ENCODE measurements at regions not wholly inside any gene's neighbourhood (a gene's known extent, or its start where the extent isn't known, plus 50 kb on each side); places are given as distances from the start of the nearest gene placed in this dataset.

GRCh38 chr11:134008634-134009071 is 51.9 kb upstream of the IGSF9B start:
- TF ChIP-seq TFCP2L1 (CRISPR knock-in tag; IDR thresholded peaks at IDR 0.05) (no peak), MYC (IDR thresholded peaks at IDR 0.05; ENCODE audit: borderline replicate concordance, low read length) (no peak), ZSCAN20 (CRISPR knock-in tag; IDR thresholded peaks at IDR 0.05) (no peak)
- no peaks in the 10 kb centered on the region for H3K4me1 ChIP-seq
- H3K4me2 ChIP-seq, result no peak overlapping the region
- no peak for ATAC-seq
- POLR2A ChIA-PET, result no interaction called here
- H3K4me3 ChIP-seq, result no peak overlapping the region
- no peaks in the 10 kb centered on the region for H3K9me3 ChIP-seq
- no peak for DNase-seq (ENCODE audit: low read depth in 1 of 2, low spot score in 1 of 2)
- FAIRE-seq, result no peak
- CTCF ChIA-PET, result no interaction called here
- 0% methylated on average over 2 of the region's 4 CpGs for WGBS (ENCODE audit: missing lambda C conversion rate)
- no peak overlapping the region for H3K27ac ChIP-seq

DNA sequence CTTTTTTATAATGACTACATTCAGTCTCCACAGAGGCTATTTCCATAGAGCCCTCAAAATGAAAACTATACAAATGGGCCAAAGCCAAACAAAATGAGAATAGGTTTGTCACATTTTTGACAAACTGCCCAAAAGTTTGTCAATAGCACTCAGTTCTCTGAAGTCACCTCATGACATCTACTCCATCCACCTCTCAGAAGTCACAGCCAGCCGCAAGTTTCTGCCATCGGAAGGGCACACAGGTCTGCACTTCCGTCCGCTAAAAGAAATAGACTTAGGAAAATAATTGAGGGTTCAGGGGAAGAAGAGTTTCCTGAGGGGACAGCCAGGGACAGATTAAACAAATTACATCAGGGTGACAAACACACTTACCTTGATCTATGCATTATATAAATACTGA is 55.4 kb upstream of the JAM3 start:
- Histone ChIP-seq H3K27ac (no peak overlapping the region), H3K4me3 (no peak overlapping the region), H3K4me2 (no peak overlapping the region), H3K9me3 (no peaks in the 10 kb centered on the region), H3K4me1 (no peaks in the 10 kb centered on the region)
- 59% methylated on average over 4 of the region's 4 CpGs for WGBS (ENCODE audit: missing lambda C conversion rate)
- ATAC-seq (no peak), DNase-seq (ENCODE audit: low read depth in 1 of 2, low spot score in 1 of 2) (no peak), FAIRE-seq (no peak)
- ChIA-PET POLR2A (no interaction called here), CTCF (no interaction called here)
- TF ChIP-seq MAX (IDR thresholded peaks at IDR 0.05) (no peak), NPAS2 (CRISPR knock-in tag; IDR thresholded peaks at IDR 0.05; ENCODE audit: borderline replicate concordance) (no peak), RARB (CRISPR knock-in tag; IDR thresholded peaks at IDR 0.05) (no peak), HDAC2 (IDR thresholded peaks at IDR 0.05) (no peak), TP53 (CRISPR knock-in tag; IDR thresholded peaks at IDR 0.05) (no peak)

GRCh38 chr11:134014511-134014910 is 54.4 kb upstream of the JAM3 start:
- Histone ChIP-seq H3K4me1 (no peaks in the 10 kb centered on the region), H3K9me3 (no peaks in the 10 kb centered on the region), H3K4me3 (no peak overlapping the region), H3K27ac (no peak overlapping the region), H3K4me2 (no peak overlapping the region)
- FAIRE-seq, result no peak
- 11% methylated on average over 5 of the region's 5 CpGs for WGBS (ENCODE audit: missing lambda C conversion rate)
- no peak for DNase-seq (ENCODE audit: low read depth in 1 of 2, low spot score in 1 of 2)
- no peak for ATAC-seq
- ChIA-PET CTCF (no interaction called here), POLR2A (no interaction called here)
- TF ChIP-seq JUNB (IDR thresholded peaks at IDR 0.05) (no peak), EHMT2 (IDR thresholded peaks at IDR 0.05; ENCODE audit: low read depth) (no peak), HOXA7 (CRISPR knock-in tag; IDR thresholded peaks at IDR 0.05) (no peak), POLR2A (IDR thresholded peaks at IDR 0.05; ENCODE audit: low read length) (no peak), SREBF2 (IDR thresholded peaks at IDR 0.05) (no peak)
- TF ChIP-seq, protein P1, sequence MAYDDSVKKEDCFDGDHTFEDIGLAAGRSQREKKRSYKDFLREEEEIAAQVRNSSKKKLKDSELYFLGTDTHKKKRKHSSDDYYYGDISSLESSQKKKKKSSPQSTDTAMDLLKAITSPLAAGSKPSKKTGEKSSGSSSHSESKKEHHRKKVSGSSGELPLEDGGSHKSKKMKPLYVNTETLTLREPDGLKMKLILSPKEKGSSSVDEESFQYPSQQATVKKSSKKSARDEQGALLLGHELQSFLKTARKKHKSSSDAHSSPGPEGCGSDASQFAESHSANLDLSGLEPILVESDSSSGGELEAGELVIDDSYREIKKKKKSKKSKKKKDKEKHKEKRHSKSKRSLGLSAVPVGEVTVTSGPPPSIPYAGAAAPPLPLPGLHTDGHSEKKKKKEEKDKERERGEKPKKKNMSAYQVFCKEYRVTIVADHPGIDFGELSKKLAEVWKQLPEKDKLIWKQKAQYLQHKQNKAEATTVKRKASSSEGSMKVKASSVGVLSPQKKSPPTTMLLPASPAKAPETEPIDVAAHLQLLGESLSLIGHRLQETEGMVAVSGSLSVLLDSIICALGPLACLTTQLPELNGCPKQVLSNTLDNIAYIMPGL (CRISPR knock-in tag; IDR thresholded peaks at IDR 0.05; ENCODE audit: borderline replicate concordance), result no peak

- DNase-seq (ENCODE audit: low read depth in 1 of 2, low spot score in 1 of 2) (no peak), ATAC-seq (no peak), FAIRE-seq (no peak)
- TF ChIP-seq MAZ (IDR thresholded peaks at IDR 0.05; ENCODE audit: borderline replicate concordance, low read depth, low read length), result no peak
- TF ChIP-seq RFX5 (IDR thresholded peaks at IDR 0.05), result no peak
- TF ChIP-seq MYC (IDR thresholded peaks at IDR 0.05; ENCODE audit: borderline replicate concordance, low read length), result no peak
- H3K27ac ChIP-seq, result no peak overlapping the region
- H3K9me3 ChIP-seq, result no peaks in the 10 kb centered on the region
- ChIA-PET POLR2A (no interaction called here), CTCF (no interaction called here)
- WGBS (ENCODE audit: missing lambda C conversion rate), result 7% methylated on average over 5 of the region's 5 CpGs
- no peaks in the 10 kb centered on the region for H3K4me1 ChIP-seq
- H3K4me2 ChIP-seq, result no peak overlapping the region
- no peak overlapping the region for H3K4me3 ChIP-seq
These were observed 53.3 kb upstream of the JAM3 start for GRCh38 chr11:134015556-134015955.
